ENCODE measurements at regions not wholly inside any gene's neighbourhood (a gene's known extent, or its start where the extent isn't known, plus 50 kb on each side); places are given as distances from the start of the nearest gene placed in this dataset.

DNA sequence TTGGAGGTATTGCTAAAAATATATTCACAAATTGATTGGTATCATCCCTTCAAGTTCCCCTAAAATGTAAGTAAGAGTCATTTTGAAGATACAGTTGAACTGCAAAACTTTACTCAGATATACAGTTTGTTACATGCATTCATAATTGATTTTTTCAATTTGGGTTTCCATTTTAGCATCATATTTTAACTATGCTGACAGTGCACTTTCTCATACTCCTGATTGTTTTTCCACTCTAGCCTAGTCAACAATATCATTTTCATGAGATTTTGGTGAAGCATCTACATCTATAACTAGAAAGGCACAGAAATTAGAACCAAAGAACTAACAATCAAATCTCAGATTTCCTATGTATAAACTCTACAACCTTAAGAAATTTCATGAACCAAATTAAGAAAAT lies 2850.4 kb upstream of the PCDH20 start:
- H3K27me3 Mint-ChIP-seq = no peaks in the 10 kb centered on the region
- no peaks in the 10 kb centered on the region for H3K9me3 ChIP-seq (ENCODE audit: control insufficient read depth, low read length, poor library complexity, severe bottlenecking)
- ATAC-seq = no peak
- H3K4me1 Mint-ChIP-seq = no peaks in the 10 kb centered on the region
- no peak for DNase-seq
- no peaks in the 10 kb centered on the region for H3K36me3 Mint-ChIP-seq (ENCODE audit: low read depth)
- H3K4me3 Mint-ChIP-seq = no peak overlapping the region
- no peak overlapping the region for H3K27ac Mint-ChIP-seq

DNA sequence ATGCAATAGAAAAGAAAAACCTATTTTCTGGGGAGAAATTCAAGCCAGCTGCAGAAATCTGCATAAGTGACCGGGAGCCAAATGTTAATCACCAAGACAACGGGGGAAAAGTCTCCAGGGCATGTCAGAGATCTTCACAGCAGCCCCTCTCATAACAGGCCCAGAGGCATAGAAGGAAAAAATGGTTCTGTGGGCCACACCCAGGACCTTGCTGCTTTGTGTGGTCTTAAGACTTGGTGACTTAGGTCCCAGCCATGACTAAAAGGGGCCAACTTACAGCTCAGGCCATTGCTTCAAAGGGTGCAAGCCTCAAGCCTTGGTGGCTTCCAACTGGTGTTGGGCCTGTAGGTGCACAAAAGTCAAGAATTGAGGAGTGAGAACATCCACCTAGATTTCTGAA lies 2847.6 kb upstream of the PCDH20 start:
- ATAC-seq = no peak
- Mint-ChIP-seq H3K27ac (no peak overlapping the region), H3K4me3 (no peak overlapping the region), H3K27me3 (no peaks in the 10 kb centered on the region), H3K4me1 (no peaks in the 10 kb centered on the region), H3K36me3 (ENCODE audit: low read depth) (no peaks in the 10 kb centered on the region)
- DNase-seq = no peak
- no peaks in the 10 kb centered on the region for H3K9me3 ChIP-seq (ENCODE audit: control insufficient read depth, low read length, poor library complexity, severe bottlenecking)

DNA sequence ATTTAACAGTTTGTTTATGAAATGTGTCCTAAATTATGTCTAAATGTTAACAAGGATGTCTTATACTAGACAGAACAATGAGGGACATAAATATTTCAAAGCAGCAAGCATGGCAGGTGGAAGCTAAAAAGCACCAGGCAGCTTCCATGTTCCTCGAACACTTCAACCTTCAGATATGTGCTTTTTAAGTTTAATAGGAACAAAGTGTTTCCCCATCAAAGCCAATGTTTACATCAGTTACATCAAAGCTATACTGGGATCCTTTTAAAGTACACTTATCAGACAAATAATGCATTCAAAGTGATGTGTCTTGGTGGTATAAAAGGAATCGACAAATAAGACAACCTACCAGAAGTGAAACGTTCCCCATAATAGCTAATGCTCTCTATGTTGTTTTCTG lies 2841.1 kb upstream of the PCDH20 start:
- H3K27ac Mint-ChIP-seq = no peak overlapping the region
- no peaks in the 10 kb centered on the region for H3K4me1 Mint-ChIP-seq
- no peak overlapping the region for H3K4me3 Mint-ChIP-seq
- no peaks in the 10 kb centered on the region for H3K9me3 ChIP-seq (ENCODE audit: control insufficient read depth, low read length, poor library complexity, severe bottlenecking)
- ATAC-seq = no peak
- no peaks in the 10 kb centered on the region for H3K27me3 Mint-ChIP-seq
- no peak for DNase-seq
- H3K36me3 Mint-ChIP-seq (ENCODE audit: low read depth) = no peaks in the 10 kb centered on the region

DNA sequence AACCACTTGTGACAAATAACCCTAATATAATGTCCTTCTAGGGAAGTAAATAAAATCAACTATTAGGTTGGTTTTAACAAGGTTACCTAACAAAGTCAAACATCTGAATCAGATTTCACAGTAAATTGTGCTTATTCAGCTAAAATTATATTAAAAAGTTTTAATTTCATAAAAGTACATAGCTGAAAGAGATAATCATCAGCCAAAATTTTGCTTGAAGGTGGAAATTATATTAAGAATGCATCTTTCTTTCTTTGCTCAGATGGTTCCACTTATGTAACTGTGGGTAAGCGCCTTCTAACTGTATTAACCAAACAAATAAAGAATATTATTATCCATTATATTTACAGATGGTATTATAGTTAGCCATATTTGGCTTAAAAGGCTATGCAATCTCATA lies 2840.3 kb upstream of the PCDH20 start:
- Mint-ChIP-seq H3K27ac (no peak overlapping the region), H3K27me3 (no peaks in the 10 kb centered on the region)
- no peak for ATAC-seq

DNA sequence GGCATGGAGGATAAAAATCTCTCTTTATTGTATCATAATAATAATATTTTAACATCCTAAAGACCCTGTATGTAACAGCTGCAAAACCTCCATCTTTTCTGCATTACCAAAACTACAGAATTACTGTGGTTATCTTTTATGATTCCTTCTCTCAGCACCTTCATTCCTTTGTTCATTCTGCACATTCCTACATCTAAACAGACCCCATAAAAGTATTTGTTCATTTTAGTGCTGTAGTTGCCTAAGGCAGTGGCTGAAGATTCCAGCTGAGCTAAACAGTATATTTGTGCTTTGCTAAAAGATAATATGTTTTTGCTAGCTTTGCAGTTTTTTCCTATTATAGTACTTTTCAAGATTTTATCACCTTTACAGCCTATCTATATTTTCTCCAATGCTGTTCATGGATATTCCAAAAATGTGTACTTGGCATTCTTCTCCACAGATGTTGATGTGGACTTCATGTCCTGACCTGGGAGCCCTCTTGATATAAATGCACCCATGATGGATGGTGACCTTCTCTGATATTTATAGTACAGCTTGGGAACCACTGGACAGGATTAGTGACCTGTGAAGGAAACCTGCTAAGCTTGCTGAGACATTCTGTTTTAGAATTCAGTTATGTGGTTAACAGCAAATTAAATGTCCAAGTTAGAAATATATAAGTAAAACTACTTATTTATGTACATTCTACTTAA lies 2832.9 kb upstream of the PCDH20 start:
- DNase-seq (no peak), ATAC-seq (no peak)
- Mint-ChIP-seq H3K27ac (no peak overlapping the region), H3K4me3 (no peak overlapping the region), H3K27me3 (no peaks in the 10 kb centered on the region), H3K36me3 (ENCODE audit: low read depth) (no peaks in the 10 kb centered on the region), H3K4me1 (no peaks in the 10 kb centered on the region)
- no peaks in the 10 kb centered on the region for H3K9me3 ChIP-seq (ENCODE audit: control insufficient read depth, low read length, poor library complexity, severe bottlenecking)

More for the DNA sequence above, 2840.3 kb upstream of the PCDH20 start:
- no peak for DNase-seq
- H3K9me3 ChIP-seq (ENCODE audit: control insufficient read depth, low read length, poor library complexity, severe bottlenecking) = no peaks in the 10 kb centered on the region
- Mint-ChIP-seq H3K4me3 (no peak overlapping the region), H3K4me1 (no peaks in the 10 kb centered on the region), H3K36me3 (ENCODE audit: low read depth) (no peaks in the 10 kb centered on the region)

DNA sequence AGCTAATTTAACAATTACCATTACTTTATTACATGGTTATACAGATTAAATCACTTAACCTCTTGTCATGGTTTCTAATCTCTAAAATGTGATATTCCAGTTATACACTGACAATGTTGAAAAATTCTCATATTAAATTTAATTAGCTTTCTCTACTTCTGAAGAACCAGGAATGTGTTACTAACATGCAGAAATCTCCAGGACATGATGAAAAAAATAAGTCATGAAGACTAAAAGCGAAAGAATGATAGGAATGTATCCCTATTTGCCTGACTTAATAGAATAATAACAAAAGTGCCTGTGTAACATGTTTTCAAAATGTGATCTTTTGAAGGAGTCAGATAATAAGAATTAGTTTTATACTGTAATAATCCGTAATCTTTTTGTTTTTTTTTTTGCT lies 2823.7 kb upstream of the PCDH20 start:
- Mint-ChIP-seq H3K27me3 (no peaks in the 10 kb centered on the region), H3K4me3 (no peak overlapping the region), H3K27ac (no peak overlapping the region)

DNA sequence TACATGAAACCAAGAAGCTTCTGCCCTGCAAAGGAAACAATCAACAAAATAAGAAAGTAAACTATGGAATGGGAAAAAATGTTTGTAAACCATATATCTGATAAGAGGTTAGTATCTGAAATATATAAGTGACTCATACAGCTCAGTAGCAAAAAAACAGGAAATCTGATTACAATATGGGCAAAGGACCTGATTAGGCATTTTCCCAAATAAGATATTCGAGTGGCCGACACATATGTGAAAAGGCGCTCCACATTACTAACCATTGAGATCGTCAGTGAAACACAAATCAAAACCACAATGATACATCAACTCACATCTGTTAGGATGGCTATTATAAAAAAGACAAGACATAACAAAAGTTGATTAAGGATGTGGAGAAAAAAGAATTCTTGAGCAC lies 2818.6 kb upstream of the PCDH20 start:
- ATAC-seq (no peak), DNase-seq (no peak)
- no peak overlapping the region for H3K27ac Mint-ChIP-seq
- no peaks in the 10 kb centered on the region for H3K9me3 ChIP-seq (ENCODE audit: control insufficient read depth, low read length, poor library complexity, severe bottlenecking)
- no peak overlapping the region for H3K4me3 Mint-ChIP-seq
- H3K4me1 Mint-ChIP-seq = no peaks in the 10 kb centered on the region
- H3K27me3 Mint-ChIP-seq = no peaks in the 10 kb centered on the region
- H3K36me3 Mint-ChIP-seq (ENCODE audit: low read depth) = no peaks in the 10 kb centered on the region

More for the DNA sequence above, 2823.7 kb upstream of the PCDH20 start:
- DNase-seq (no peak), ATAC-seq (no peak)
- H3K9me3 ChIP-seq (ENCODE audit: control insufficient read depth, low read length, poor library complexity, severe bottlenecking) = no peaks in the 10 kb centered on the region
- Mint-ChIP-seq H3K4me1 (no peaks in the 10 kb centered on the region), H3K36me3 (ENCODE audit: low read depth) (no peaks in the 10 kb centered on the region)

DNA sequence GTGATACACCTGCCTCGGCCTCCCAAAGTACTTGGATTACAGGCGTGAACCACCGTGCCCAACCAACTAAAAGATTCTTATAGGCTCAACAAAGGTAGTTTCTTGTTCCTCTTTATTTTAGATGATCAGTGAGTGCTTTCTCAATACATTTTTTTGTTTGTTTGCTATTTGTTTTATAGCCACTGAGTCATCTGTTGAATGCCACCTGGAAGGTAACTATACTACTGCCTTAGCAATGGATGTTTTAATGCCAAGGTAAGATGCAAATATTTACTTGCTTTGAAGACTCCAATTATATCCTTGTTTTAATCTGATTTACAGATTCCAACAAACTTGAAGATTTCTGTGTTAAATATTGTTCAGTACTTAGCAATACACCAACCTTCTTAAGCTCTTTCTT lies 2807.4 kb upstream of the PCDH20 start:
- no peak for ATAC-seq
- H3K4me3 Mint-ChIP-seq = no peak overlapping the region
- no peak overlapping the region for H3K27ac Mint-ChIP-seq
- no peaks in the 10 kb centered on the region for H3K9me3 ChIP-seq (ENCODE audit: control insufficient read depth, low read length, poor library complexity, severe bottlenecking)
- no peak for DNase-seq
- no peaks in the 10 kb centered on the region for H3K4me1 Mint-ChIP-seq
- no peaks in the 10 kb centered on the region for H3K36me3 Mint-ChIP-seq (ENCODE audit: low read depth)
- H3K27me3 Mint-ChIP-seq = no peaks in the 10 kb centered on the region

DNA sequence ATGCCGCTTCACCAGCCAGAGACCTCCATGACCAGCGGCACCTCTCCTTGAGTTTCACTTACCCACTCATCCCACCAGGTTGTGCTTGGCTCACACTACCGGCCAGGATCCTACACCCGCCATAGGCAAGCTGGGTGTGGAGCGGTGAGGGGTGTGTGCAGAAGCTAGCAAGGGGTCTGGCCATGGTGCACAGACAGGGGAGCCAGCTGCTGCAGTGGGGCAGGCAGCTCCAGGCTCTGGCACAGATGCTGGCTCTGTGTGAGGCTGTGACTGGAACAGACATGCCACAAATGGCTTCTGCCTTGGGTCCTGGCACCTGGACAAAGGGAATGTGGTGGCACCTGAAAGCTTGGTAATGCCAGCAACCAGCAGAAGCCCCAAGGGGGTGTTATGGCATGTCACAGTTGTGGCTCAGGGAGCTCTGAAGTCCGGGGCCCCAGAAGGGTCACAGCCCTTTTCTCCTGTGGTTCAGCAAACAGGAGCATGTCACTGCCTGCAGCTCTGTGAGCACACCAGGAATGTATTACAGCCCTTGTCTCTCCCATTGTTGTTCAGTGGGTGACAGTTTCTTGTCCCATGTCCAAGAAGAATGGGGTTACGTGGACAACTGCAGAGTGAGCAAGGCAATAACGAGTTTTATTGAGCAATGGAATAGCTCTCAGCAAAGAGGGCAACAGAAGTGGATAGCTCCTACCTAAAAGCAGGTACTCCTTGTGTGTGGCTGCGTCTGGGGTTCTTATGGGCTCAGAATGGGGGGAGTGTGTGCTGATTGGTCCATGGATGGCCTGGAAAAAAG lies 2791.0 kb upstream of the PCDH20 start:
- ATAC-seq = no peak
- no peak for DNase-seq
- Mint-ChIP-seq H3K4me3 (no peak overlapping the region), H3K4me1 (no peaks in the 10 kb centered on the region), H3K36me3 (ENCODE audit: low read depth) (no peaks in the 10 kb centered on the region), H3K27me3 (no peaks in the 10 kb centered on the region), H3K27ac (no peak overlapping the region)
- no peaks in the 10 kb centered on the region for H3K9me3 ChIP-seq (ENCODE audit: control insufficient read depth, low read length, poor library complexity, severe bottlenecking)

DNA sequence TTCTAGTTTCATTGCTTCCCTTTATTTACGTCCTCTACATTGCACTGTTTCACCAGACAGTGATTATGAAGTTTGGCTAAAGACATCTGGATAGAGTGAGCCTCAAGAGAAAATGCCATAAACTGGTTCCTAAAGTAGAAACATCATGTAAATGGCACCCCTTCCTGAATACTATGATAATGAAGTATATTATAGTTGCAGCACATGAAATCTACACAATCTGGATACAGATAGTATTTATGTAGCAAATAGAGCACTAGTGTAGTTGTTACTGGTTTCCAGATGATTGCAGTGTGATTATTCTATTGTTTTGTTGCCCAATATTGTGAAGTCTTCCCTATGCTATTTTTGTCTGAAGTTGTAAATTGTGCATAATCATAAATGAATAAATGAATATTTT lies 2786.9 kb upstream of the PCDH20 start:
- ATAC-seq (no peak), DNase-seq (no peak)
- H3K36me3 Mint-ChIP-seq (ENCODE audit: low read depth) = no peaks in the 10 kb centered on the region
- no peaks in the 10 kb centered on the region for H3K4me1 Mint-ChIP-seq
- no peak overlapping the region for H3K27ac Mint-ChIP-seq
- H3K9me3 ChIP-seq (ENCODE audit: control insufficient read depth, low read length, poor library complexity, severe bottlenecking) = no peaks in the 10 kb centered on the region
- no peaks in the 10 kb centered on the region for H3K27me3 Mint-ChIP-seq
- H3K4me3 Mint-ChIP-seq = no peak overlapping the region

DNA sequence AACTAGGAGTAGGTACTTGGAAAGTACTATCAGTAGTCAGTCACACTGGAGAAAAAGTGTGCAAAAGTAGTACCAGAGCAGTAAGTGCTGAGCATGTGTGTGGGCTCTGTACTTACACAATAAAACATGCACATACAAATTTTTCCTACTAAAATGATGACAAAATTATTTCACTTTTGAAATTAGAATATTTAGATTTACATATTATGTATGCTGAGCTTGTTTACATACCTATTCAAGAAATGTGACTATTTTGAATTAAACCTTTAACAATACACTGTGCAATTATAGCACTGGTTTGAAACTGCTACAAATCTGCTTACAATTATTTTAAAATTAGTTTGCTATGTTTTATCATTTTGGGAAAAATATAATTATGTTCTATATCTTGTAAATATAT lies 2781.6 kb upstream of the PCDH20 start:
- DNase-seq (no peak), ATAC-seq (no peak)
- Mint-ChIP-seq H3K4me3 (no peak overlapping the region), H3K4me1 (no peaks in the 10 kb centered on the region), H3K36me3 (ENCODE audit: low read depth) (no peaks in the 10 kb centered on the region), H3K27me3 (no peaks in the 10 kb centered on the region), H3K27ac (no peak overlapping the region)
- no peaks in the 10 kb centered on the region for H3K9me3 ChIP-seq (ENCODE audit: control insufficient read depth, low read length, poor library complexity, severe bottlenecking)

DNA sequence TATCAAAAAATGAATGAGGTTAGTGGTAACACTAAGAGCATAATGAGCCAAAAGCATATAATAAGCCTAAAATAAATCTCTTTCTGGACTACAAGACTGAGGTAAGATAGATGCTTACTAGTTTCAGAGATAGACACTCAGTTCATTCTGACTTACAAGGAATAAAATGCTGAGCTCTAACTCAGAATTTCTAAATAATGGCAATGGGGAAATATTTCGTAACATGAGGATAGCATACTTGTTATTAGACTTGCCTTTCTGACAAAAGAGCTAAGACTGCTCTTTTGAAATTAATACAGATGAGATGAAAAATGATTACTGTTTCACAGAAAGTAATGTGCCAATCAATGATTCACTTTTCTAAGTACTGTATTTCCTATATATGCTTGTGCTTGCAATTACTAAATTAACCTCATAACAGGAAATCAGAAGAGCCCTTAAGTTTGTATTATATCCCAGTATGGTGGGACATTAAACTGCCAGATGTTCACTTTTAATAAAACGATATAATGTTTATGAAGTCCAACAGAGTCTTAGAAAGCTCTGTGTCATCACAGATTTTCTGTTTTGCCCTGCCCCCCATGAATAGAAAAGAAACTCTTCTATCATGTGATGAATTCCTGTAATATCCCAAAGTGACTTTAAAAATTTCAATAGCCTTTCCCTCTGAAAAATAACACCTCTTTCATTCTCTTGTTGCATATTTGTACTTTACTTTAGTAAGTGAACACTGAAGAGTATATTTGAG lies 2771.0 kb upstream of the PCDH20 start:
- no peaks in the 10 kb centered on the region for H3K9me3 ChIP-seq (ENCODE audit: control insufficient read depth, low read length, poor library complexity, severe bottlenecking)
- no peaks in the 10 kb centered on the region for H3K36me3 Mint-ChIP-seq (ENCODE audit: low read depth)
- no peak overlapping the region for H3K4me3 Mint-ChIP-seq
- H3K4me1 Mint-ChIP-seq = no peaks in the 10 kb centered on the region
- no peak for ATAC-seq
- no peak for DNase-seq
- no peaks in the 10 kb centered on the region for H3K27me3 Mint-ChIP-seq
- no peak overlapping the region for H3K27ac Mint-ChIP-seq

DNA sequence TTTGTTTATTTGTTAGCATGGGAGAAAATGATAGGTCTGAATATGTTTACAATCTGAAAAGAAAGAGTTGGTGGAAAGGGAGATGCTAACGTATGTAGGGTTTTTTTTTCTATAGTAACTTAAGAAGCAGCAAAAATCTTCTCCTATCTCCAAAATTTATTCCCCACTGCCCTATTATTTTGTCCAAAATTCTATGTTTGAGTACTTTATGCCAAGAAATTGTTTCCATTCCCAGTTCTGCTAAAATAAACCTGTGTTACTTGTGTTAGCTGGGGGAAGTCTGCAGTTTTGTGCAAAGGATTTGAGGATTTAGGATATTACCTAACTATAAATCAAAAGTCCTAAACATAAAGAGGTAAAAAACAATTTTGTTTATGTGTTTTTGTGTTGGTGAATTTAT lies 2770.4 kb upstream of the PCDH20 start:
- no peak for DNase-seq
- no peak overlapping the region for H3K27ac Mint-ChIP-seq
- no peaks in the 10 kb centered on the region for H3K9me3 ChIP-seq (ENCODE audit: control insufficient read depth, low read length, poor library complexity, severe bottlenecking)
- no peak for ATAC-seq
- H3K36me3 Mint-ChIP-seq (ENCODE audit: low read depth) = no peaks in the 10 kb centered on the region
- no peaks in the 10 kb centered on the region for H3K4me1 Mint-ChIP-seq
- H3K4me3 Mint-ChIP-seq = no peak overlapping the region
- no peaks in the 10 kb centered on the region for H3K27me3 Mint-ChIP-seq

Data from T-helper 17 cell (primary cell).